HUES48 (cell line): ENCODE measurements at regions not wholly inside any gene's neighbourhood (a gene's known extent, or its start where the extent isn't known, plus 50 kb on each side); places are given as distances from the start of the nearest gene placed in this dataset.

Experiments used
- H3K27ac ChIP-seq: one replicate; pipeline ENCODE4 v1.7.0; 2013; ENCODE audit warnings: low read depth, low read length, inconsistent platforms
- H3K27me3 ChIP-seq: 2 replicates; pipeline ENCODE4 v1.6.1; 2013; ENCODE audit warnings: mild to moderate bottlenecking, low read length; ENCODE audit not compliant: control insufficient read depth, insufficient read depth
- H3K36me3 ChIP-seq: 2 replicates; pipeline ENCODE4 v1.6.1; 2013; ENCODE audit warnings: low read length; ENCODE audit not compliant: control insufficient read depth, insufficient read depth
- H3K4me1 ChIP-seq: 2 replicates; pipeline ENCODE4 v1.6.1; 2013; ENCODE audit warnings: mild to moderate bottlenecking, low read length; ENCODE audit not compliant: control insufficient read depth, insufficient read depth
- H3K4me3 ChIP-seq: 2 replicates; pipeline ENCODE4 v1.5.1; 2013; ENCODE audit warnings: mild to moderate bottlenecking, low read depth, low read length
- H3K9ac ChIP-seq: 2 replicates; pipeline ENCODE4 v1.6.1; 2013; ENCODE audit warnings: mild to moderate bottlenecking, low read depth, low read length, moderate library complexity
- H3K9me3 ChIP-seq: 2 replicates; pipeline ENCODE4 v1.6.1; 2013; ENCODE audit warnings: low read length; ENCODE audit not compliant: control insufficient read depth, insufficient read depth

DNA sequence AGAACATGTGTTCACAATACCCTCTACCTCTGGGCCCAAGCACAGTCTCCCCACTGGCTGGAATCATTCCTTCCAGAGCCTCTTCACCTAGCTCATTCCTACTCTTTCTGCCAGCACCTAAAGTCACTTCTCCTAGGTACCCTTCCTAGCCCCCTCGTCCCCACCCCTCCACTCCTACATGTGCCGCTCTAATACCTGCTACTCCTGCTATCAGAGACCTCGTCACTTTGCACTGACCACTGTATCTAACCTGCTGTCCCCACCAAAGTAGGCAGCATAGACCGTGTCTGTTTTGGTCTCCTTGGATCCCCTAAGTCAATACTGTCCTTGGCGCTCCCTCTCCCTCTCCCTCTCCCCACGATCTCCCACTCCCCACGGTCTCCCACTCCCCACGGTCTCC, 53.2 kb upstream of the PKDCC start:
- H3K36me3 ChIP-seq, result no peaks in the 10 kb centered on the region
- H3K4me3 ChIP-seq, result no peak overlapping the region
- H3K27ac ChIP-seq, result no peak overlapping the region
- no peaks in the 10 kb centered on the region for H3K27me3 ChIP-seq
- no peak overlapping the region for H3K9ac ChIP-seq
- H3K4me1 ChIP-seq, result peaks cover 8% of the 10 kb centered on the region; the same call in 1 of the 2 replicates
- 0 out of 2 replicates have a peak, but pooled peaks cover 5% of the 10 kb centered on the region for H3K9me3 ChIP-seq

DNA sequence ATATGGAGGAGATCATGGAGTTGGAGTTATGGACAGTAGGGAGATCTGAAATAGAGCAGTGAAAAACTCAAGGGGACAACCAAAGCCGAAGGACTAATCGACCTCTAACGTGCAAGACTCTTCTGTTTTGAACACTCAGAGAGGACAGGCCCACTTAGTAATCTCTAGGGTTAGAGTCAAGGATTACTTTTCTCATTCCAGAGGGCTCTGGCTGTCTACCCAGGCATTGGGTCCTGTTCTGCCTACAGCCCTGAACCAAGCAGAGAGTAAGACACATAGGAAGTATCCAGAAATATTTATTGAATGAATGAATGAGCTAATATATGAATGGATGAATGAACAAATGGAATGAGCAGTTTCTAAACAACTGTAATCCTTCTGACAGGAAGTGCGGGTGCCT, 50.3 kb upstream of the PKDCC start:
- H3K9ac ChIP-seq, result no peak overlapping the region
- H3K27me3 ChIP-seq, result no peaks in the 10 kb centered on the region
- H3K27ac ChIP-seq, result no peak overlapping the region
- peaks cover 8% of the 10 kb centered on the region; the same call in 1 of the 2 replicates for H3K4me1 ChIP-seq
- H3K4me3 ChIP-seq, result no peak overlapping the region
- no peaks in the 10 kb centered on the region for H3K36me3 ChIP-seq
- 0 out of 2 replicates have a peak, but pooled peaks cover 5% of the 10 kb centered on the region for H3K9me3 ChIP-seq
